ENCODE measurements at regions not wholly inside any gene's neighbourhood (a gene's known extent, or its start where the extent isn't known, plus 50 kb on each side); places are given as distances from the start of the nearest gene placed in this dataset.

DNA sequence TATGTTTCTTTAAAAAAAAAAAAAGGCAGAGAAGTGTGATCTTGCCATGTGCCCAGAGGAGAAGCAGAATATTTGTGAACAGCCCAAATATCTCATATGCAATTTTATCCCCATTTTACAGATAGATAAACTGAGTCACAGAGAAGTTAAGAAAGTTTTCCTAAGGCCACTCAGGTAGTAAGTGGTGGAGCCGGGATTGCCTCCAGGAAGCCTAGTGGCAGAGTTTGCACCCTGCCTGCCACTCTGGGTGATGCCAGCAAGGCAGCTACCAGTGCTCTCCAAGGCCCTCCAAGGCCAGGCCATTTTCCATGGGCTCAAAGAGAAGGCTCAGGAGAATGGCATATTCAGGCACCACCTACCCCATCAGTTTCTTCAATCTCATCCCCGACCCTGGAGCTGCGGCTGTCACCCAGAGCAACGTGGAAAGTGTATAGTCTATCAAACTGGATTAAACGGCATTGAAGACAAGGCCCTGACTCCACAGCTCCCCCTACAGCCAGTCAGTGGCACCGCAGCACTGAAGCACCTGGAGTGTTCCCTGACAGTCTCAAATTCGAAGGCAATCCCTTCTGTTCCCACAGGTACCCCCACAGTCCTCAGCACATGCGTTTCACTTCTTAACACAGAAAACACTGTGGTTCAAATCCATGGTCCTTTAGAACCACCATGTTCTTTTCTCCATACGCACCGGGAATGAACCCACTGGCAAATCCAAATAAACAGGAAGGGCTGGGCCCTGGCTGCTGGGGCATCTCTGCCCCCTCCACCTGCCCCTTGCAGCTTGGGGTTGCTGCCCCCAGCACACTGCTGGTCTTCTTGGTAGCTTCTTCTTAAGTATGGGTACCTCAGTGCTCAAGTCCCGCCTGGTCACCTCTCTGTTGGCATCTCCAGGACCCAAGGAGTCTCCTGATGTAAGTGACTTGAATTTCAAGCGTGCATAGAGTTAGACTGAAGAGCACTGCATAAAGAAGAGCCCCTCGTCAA lies 175.3 kb downstream of the INHBB start:
- Mint-ChIP-seq H3K4me3 (no peak overlapping the region), H3K27ac (no peak overlapping the region), H3K27me3 (peaks cover 50% of the 10 kb centered on the region), H3K9me3 (no peaks in the 10 kb centered on the region), H3K36me3 (ENCODE audit: low read depth) (no peaks in the 10 kb centered on the region), H3K4me1 (ENCODE audit: low read depth) (no peaks in the 10 kb centered on the region)
- no peak overlapping the region for H3K4me3 ChIP-seq (ENCODE audit: low read length)
- ATAC-seq (ENCODE audit: poor library complexity) (no peak), DNase-seq (peak in 1 of 14 experiments; percentile 11)
- POLR2A ChIA-PET = no interaction called here
- CTCF ChIA-PET = no interaction called here
- no peaks in the 10 kb centered on the region for H3K4me1 ChIP-seq (ENCODE audit: insufficient read depth, low read length)
- H3K9me3 ChIP-seq (ENCODE audit: control insufficient read depth in 1 of 2, insufficient read depth in 1 of 2, low read length in 2 of 2) = peaks cover 0 to 9% of the 10 kb centered on the region in 2 experiments
- intact Hi-C loops (cut with DNase I, micrococcal nuclease) = no loop called here
- H3K27me3 ChIP-seq (ENCODE audit: control insufficient read depth in 1 of 2, insufficient read depth in 2 of 2, low read length in 2 of 2) = peaks cover 3 to 5% of the 10 kb centered on the region in 2 experiments
- H3K27ac ChIP-seq (ENCODE audit: low read depth in 1 of 2, low read length in 2 of 2) = no peak overlapping the region
- no peaks in the 10 kb centered on the region for H3K36me3 ChIP-seq (ENCODE audit: insufficient read depth, low read length)
- TF ChIP-seq CTCF (IDR thresholded peaks at IDR 0.05) = no peak

- Histone ChIP-seq H3K36me3 (ENCODE audit: insufficient read depth, low read length) (no peaks in the 10 kb centered on the region), H3K9me3 (ENCODE audit: control insufficient read depth in 1 of 2, insufficient read depth in 1 of 2, low read length in 2 of 2) (peaks cover 0 to 10% of the 10 kb centered on the region in 2 experiments), H3K27me3 (ENCODE audit: control insufficient read depth in 1 of 2, insufficient read depth in 2 of 2, low read length in 2 of 2) (peaks cover 3 to 5% of the 10 kb centered on the region in 2 experiments), H3K4me3 (ENCODE audit: low read length) (no peak overlapping the region), H3K27ac (ENCODE audit: low read depth in 1 of 2, low read length in 2 of 2) (no peak overlapping the region), H3K4me1 (ENCODE audit: insufficient read depth, low read length) (no peaks in the 10 kb centered on the region)
- intact Hi-C loops (cut with DNase I, micrococcal nuclease) = no loop called here
- ATAC-seq (ENCODE audit: poor library complexity) (no peak), DNase-seq (no peak)
- POLR2A ChIA-PET = no interaction called here
- no peak overlapping the region for H3K4me3 Mint-ChIP-seq
- H3K36me3 Mint-ChIP-seq (ENCODE audit: low read depth) = no peaks in the 10 kb centered on the region
- no peaks in the 10 kb centered on the region for H3K9me3 Mint-ChIP-seq
- peaks cover 50% of the 10 kb centered on the region for H3K27me3 Mint-ChIP-seq
- H3K27ac Mint-ChIP-seq = no peak overlapping the region
- H3K4me1 Mint-ChIP-seq (ENCODE audit: low read depth) = no peaks in the 10 kb centered on the region
- CTCF ChIA-PET = no interaction called here
- no peak for TF ChIP-seq CTCF (IDR thresholded peaks at IDR 0.05)
Observed at GRCh38 chr2:120522151-120522751, 176.3 kb downstream of the INHBB start.

GRCh38 chr2:120523766-120524165 lies 177.8 kb downstream of the INHBB start:
- H3K4me3 ChIP-seq (ENCODE audit: low read length) = no peak overlapping the region

More at GRCh38 chr2:120523766-120524165, 177.8 kb downstream of the INHBB start:
- Mint-ChIP-seq H3K4me3 (no peak overlapping the region), H3K27ac (no peak overlapping the region), H3K27me3 (peaks cover 45% of the 10 kb centered on the region), H3K4me1 (ENCODE audit: low read depth) (no peaks in the 10 kb centered on the region), H3K9me3 (peaks cover 2% of the 10 kb centered on the region), H3K36me3 (ENCODE audit: low read depth) (no peaks in the 10 kb centered on the region)
- ChIA-PET CTCF (no interaction called here), POLR2A (no interaction called here)
- TF ChIP-seq CTCF (IDR thresholded peaks at IDR 0.05) = no peak
- H3K4me1 ChIP-seq (ENCODE audit: insufficient read depth, low read length) = no peaks in the 10 kb centered on the region
- H3K27me3 ChIP-seq (ENCODE audit: control insufficient read depth in 1 of 2, insufficient read depth in 2 of 2, low read length in 2 of 2) = peaks cover 2 to 3% of the 10 kb centered on the region in 2 experiments
- DNase-seq = no peak
- intact Hi-C loops (cut with DNase I, micrococcal nuclease) = no loop called here
- ATAC-seq (ENCODE audit: poor library complexity) = no peak
- H3K9me3 ChIP-seq (ENCODE audit: control insufficient read depth in 1 of 2, insufficient read depth in 1 of 2, low read length in 2 of 2) = peaks cover 0 to 10% of the 10 kb centered on the region in 2 experiments
- no peak overlapping the region for H3K27ac ChIP-seq (ENCODE audit: low read depth in 1 of 2, low read length in 2 of 2)
- H3K36me3 ChIP-seq (ENCODE audit: insufficient read depth, low read length) = no peaks in the 10 kb centered on the region
